Caco-2 (cell line): ENCODE measurements at regions not wholly inside any gene's neighbourhood (a gene's known extent, or its start where the extent isn't known, plus 50 kb on each side); places are given as distances from the start of the nearest gene placed in this dataset.

Experiments used
- BruUV-seq: library from RNA; stranded (reverse); fragments of 400-500 nt; replicated peaks from 2 replicates; lab custom pipeline; 2021; lab: Mats Ljungman, UMichigan
- CTCF ChIA-PET: fragments of 300-600 bp; sonication (Branson Sonifier 250); formaldehyde crosslinking; loops from one replicate; lab custom pipeline; 2022; ENCODE audit warnings: antibody characterized with exemption; lab: Charles Lee
- POLR2A ChIA-PET: fragments of 300-600 bp; sonication (Branson Sonifier 250); formaldehyde crosslinking; loops from one replicate; lab custom pipeline; 2022; ENCODE audit warnings: antibody characterized with exemption; lab: Charles Lee
- DNase-seq, 2 experiments: peaks; one replicate each; pipeline versions ENCODE4 v3.0.0 to v3.0.0-alpha.2; 2020 to 2022
- H3K27me3 ChIP-seq: replicated peaks from 2 replicates; pipeline ENCODE4 v1.6.0; 2011; ENCODE audit warnings: low read length; ENCODE audit not compliant: control insufficient read depth, insufficient read depth
- H3K36me3 ChIP-seq: 2 replicates; pipeline ENCODE4 v1.5.1; 2011; ENCODE audit warnings: low read length; ENCODE audit not compliant: control insufficient read depth, insufficient read depth
- H3K4me1 ChIP-seq: fragments of 250-450 bp; sonication (Bioruptor Pico); 2 replicates; pipeline ENCODE4 v1.5.1; 2020; ENCODE audit warnings: mild to moderate bottlenecking
- H3K4me3 ChIP-seq: 2 replicates; pipeline ENCODE4 v1.5.1; 2011; ENCODE audit warnings: low read depth, mild to moderate bottlenecking, control low read depth, low read length
- H3K9me3 ChIP-seq: fragments of 250-450 bp; sonication (Bioruptor Pico); 2 replicates; pipeline ENCODE4 v1.5.1; 2020; ENCODE audit warnings: mild to moderate bottlenecking, moderate library complexity
- H3K27ac Mint-ChIP-seq: one replicate; pipeline ENCODE4 v1.8.0; 2022; ENCODE audit warnings: mixed read lengths; ENCODE audit not compliant: unreplicated experiment
- H3K27me3 Mint-ChIP-seq: one replicate; pipeline ENCODE4 v1.8.0; 2022; ENCODE audit warnings: mixed read lengths; ENCODE audit not compliant: insufficient read depth, unreplicated experiment
- H3K36me3 Mint-ChIP-seq: one replicate; pipeline ENCODE4 v1.8.0; 2022; ENCODE audit warnings: mild to moderate bottlenecking, mixed read lengths; ENCODE audit not compliant: insufficient read depth, unreplicated experiment
- H3K4me1 Mint-ChIP-seq: one replicate; pipeline ENCODE4 v1.8.0; 2022; ENCODE audit warnings: low read depth, mixed read lengths; ENCODE audit not compliant: unreplicated experiment
- H3K4me3 Mint-ChIP-seq: one replicate; pipeline ENCODE4 v1.8.0; 2022; ENCODE audit warnings: mild to moderate bottlenecking, moderate library complexity, mixed read lengths; ENCODE audit not compliant: unreplicated experiment
- H3K9me3 Mint-ChIP-seq: one replicate; pipeline ENCODE4 v1.8.0; 2022; ENCODE audit warnings: mixed read lengths; ENCODE audit not compliant: unreplicated experiment
- intact Hi-C: fragments of 100-400 bp; cut with micrococcal nuclease; formaldehyde crosslinking; loops from one replicate; pipeline ENCODE4 v1.10.0; 2022; ENCODE audit not compliant: unreplicated experiment
- TF ChIP-seq, protein P1 (sequence below), 2 experiments: fragments of 200-600 bp in 1 of 2; IDR thresholded peaks; 1 replicate in 1 of 2; 2 replicates in 1 of 2; pipeline versions ENCODE4 v1.5.1 to v1.8.0; 2011 to 2022; ENCODE audit warnings: antibody characterized with exemption in 1 of 2, control low read depth in 1 of 2, inconsistent platforms in 1 of 2, low read depth in 1 of 2, low read length in 1 of 2, mild to moderate bottlenecking in 1 of 2, moderate library complexity in 1 of 2; ENCODE audit not compliant: insufficient read depth in 1 of 2, severe bottlenecking in 1 of 2, unreplicated experiment in 1 of 2

DNA sequence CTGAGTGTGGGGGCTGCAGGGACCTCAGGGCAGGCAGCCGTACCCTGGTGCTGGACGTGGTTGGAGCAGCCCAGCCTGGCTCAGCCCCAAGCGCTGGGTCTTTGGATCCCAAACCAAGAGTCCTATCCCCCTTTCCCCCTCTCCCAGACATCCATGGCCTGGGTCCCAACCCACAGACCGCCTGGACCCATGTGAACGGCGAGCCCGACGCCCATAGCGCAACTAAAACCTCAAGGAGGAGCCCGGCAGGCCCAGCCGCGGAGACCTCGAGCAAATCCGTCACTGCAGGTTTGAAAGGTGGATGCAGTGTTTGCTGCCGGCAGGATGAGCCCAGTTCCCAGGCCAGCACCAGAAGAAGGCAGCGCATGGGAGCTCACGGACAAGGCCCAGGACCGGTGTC is 337.0 kb downstream of the BRD1 start:
- no TSS peak for BruUV-seq
- intact Hi-C loops = no loop called here
- H3K9me3 Mint-ChIP-seq = no peaks in the 10 kb centered on the region
- peaks cover 16% of the 10 kb centered on the region for H3K4me1 ChIP-seq
- CTCF ChIA-PET = no interaction called here
- H3K27me3 Mint-ChIP-seq = no peaks in the 10 kb centered on the region
- H3K4me1 Mint-ChIP-seq = peaks cover 7% of the 10 kb centered on the region
- DNase-seq = no peak
- TF ChIP-seq, protein P1, sequence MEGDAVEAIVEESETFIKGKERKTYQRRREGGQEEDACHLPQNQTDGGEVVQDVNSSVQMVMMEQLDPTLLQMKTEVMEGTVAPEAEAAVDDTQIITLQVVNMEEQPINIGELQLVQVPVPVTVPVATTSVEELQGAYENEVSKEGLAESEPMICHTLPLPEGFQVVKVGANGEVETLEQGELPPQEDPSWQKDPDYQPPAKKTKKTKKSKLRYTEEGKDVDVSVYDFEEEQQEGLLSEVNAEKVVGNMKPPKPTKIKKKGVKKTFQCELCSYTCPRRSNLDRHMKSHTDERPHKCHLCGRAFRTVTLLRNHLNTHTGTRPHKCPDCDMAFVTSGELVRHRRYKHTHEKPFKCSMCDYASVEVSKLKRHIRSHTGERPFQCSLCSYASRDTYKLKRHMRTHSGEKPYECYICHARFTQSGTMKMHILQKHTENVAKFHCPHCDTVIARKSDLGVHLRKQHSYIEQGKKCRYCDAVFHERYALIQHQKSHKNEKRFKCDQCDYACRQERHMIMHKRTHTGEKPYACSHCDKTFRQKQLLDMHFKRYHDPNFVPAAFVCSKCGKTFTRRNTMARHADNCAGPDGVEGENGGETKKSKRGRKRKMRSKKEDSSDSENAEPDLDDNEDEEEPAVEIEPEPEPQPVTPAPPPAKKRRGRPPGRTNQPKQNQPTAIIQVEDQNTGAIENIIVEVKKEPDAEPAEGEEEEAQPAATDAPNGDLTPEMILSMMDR (IDR thresholded peaks at IDR 0.05; ENCODE audit: insufficient read depth in 1 of 2, low read depth in 1 of 2, low read length in 1 of 2, severe bottlenecking in 1 of 2, unreplicated experiment in 1 of 2) = no peak
- no peak overlapping the region for H3K4me3 ChIP-seq
- H3K27me3 ChIP-seq = no peaks in the 10 kb centered on the region
- POLR2A ChIA-PET = no interaction called here
- H3K36me3 ChIP-seq = no peaks in the 10 kb centered on the region
- H3K27ac Mint-ChIP-seq = no peak overlapping the region
- H3K4me3 Mint-ChIP-seq = no peak overlapping the region
- H3K36me3 Mint-ChIP-seq = no peaks in the 10 kb centered on the region
- H3K9me3 ChIP-seq = no peaks in the 10 kb centered on the region

DNA sequence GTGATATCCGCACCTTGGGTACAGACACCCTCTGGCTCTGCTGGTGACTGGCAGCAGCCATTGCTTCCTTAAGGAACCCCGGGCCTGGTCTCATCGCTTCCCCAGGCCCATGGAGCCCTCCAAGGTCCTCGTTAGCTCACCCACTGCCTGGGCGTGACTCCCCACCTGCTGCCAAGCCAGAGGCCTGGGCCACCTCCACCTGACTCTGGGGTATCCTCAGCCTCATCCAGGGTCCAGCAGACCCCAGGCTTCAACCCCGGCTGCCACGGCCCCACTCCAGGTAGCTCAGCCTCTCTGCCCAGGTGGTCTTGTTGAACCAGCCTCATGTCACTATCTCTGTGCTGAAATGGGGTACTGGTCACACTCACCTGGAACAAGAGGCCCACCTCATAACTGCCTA is 337.9 kb downstream of the BRD1 start:
- BruUV-seq = no TSS peak
- Mint-ChIP-seq H3K4me3 (no peak overlapping the region), H3K27me3 (no peaks in the 10 kb centered on the region), H3K9me3 (no peaks in the 10 kb centered on the region), H3K36me3 (no peaks in the 10 kb centered on the region), H3K4me1 (peaks cover 7% of the 10 kb centered on the region), H3K27ac (no peak overlapping the region)
- CTCF ChIA-PET = no interaction called here
- TF ChIP-seq, protein P1 (IDR thresholded peaks at IDR 0.05; ENCODE audit: insufficient read depth in 1 of 2, low read depth in 1 of 2, low read length in 1 of 2, severe bottlenecking in 1 of 2, unreplicated experiment in 1 of 2) = no peak
- Histone ChIP-seq H3K36me3 (no peaks in the 10 kb centered on the region), H3K4me1 (peaks cover 16% of the 10 kb centered on the region), H3K4me3 (no peak overlapping the region), H3K27me3 (no peaks in the 10 kb centered on the region), H3K9me3 (no peaks in the 10 kb centered on the region)
- DNase-seq = no peak
- intact Hi-C loops = loop anchor here (10.0 kb wide), 1 partner anchor 55 kb away; no protein-coding TSS in a partner anchor
- POLR2A ChIA-PET = no interaction called here

DNA sequence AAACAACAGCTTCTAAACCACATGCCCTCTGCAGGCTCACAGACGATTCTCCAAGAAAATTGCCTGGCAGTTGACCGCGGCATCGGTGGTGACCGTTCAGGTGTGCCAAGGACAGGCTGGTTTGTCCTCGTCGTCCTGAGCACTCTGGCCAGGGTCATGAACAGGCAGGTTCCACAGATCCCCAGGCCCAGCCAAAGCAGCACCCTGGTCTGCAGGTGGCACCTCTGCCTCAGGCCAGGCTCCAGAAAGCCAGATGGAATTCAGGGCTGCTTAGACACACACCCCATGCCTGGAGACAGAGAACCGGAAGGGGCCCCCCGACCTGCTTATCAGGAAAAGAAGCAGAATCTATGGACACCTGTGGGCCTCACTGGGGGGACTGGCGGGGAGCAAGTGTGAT is 338.7 kb downstream of the BRD1 start:
- no peaks in the 10 kb centered on the region for H3K36me3 Mint-ChIP-seq
- Histone ChIP-seq H3K9me3 (no peaks in the 10 kb centered on the region), H3K27me3 (no peaks in the 10 kb centered on the region), H3K36me3 (no peaks in the 10 kb centered on the region), H3K4me3 (no peak overlapping the region), H3K4me1 (peaks cover 16% of the 10 kb centered on the region)
- no TSS peak for BruUV-seq
- POLR2A ChIA-PET = no interaction called here
- H3K4me1 Mint-ChIP-seq = peaks cover 7% of the 10 kb centered on the region
- intact Hi-C loops = loop anchor here (10.0 kb wide), 1 partner anchor 56 kb away; no protein-coding TSS in a partner anchor
- no peak overlapping the region for H3K4me3 Mint-ChIP-seq
- no peaks in the 10 kb centered on the region for H3K27me3 Mint-ChIP-seq
- TF ChIP-seq, protein P1 (IDR thresholded peaks at IDR 0.05; ENCODE audit: insufficient read depth in 1 of 2, low read depth in 1 of 2, low read length in 1 of 2, severe bottlenecking in 1 of 2, unreplicated experiment in 1 of 2) = no peak
- H3K9me3 Mint-ChIP-seq = no peaks in the 10 kb centered on the region
- CTCF ChIA-PET = no interaction called here
- no peak overlapping the region for H3K27ac Mint-ChIP-seq
- DNase-seq = no peak
